DMS79 (cell line): ENCODE measurements at regions not wholly inside any gene's neighbourhood (a gene's known extent, or its start where the extent isn't known, plus 50 kb on each side); places are given as distances from the start of the nearest gene placed in this dataset.
A peak's percentile ranks its signal among the peaks of the same experiment; 100 is the strongest.
"Not testable (repeated sequence)": the region's sequence is repeated elsewhere in the genome, so short reads cannot be mapped to it uniquely, and the experiment has no call there.

ENCODE experiments used
- DNase-seq: peaks from one replicate; lab custom pipeline; 2025; lab: John Stamatoyannopoulos, UW

DNA sequence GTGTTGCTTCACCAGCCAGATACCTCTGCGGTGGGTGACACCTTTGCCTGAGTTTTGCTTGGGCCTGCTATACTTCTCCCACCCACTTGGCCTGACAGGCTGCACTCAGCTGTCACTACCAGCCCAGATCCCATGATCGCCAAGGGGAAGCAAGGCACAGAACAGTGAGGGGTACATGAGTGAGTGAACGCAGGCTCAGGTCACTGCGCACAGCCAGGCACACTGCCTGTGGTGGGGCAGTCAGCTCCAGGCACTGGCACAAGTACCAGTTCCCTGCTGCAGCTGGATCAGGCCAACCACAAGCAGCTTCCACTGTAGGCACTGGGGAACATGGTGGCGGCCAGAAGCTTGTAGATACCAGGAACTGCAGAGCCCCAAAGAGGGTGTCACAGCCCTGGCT, 441.9 kb upstream of the GRM3 start:
- DNase-seq: no peak

- DNase-seq: no peak
These were observed 443.7 kb upstream of the GRM3 start for GRCh38 chr7:86199881-86200614.

DNA sequence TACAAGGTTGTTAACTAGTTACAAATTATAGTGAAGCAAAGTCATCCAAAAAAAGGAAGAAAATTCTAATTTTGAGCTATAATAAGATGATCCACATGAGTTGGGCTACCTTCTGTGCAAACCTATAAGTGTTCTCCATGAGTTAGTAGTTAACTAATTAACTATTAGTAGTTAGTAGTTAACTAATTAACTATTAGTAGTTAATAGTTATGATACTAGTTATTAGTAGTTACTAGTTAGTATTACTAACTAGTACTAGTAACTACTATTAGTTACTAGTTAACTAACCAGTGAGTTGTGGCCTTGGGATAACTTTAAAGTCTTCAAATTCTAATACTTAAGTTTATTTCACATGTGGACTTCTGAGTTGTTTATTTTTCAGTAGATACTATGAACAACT, 453.4 kb upstream of the GRM3 start:
- no peak for DNase-seq

- DNase-seq: no peak
These were observed 462.2 kb upstream of the GRM3 start for GRCh38 chr7:86181474-86181873.

DNA sequence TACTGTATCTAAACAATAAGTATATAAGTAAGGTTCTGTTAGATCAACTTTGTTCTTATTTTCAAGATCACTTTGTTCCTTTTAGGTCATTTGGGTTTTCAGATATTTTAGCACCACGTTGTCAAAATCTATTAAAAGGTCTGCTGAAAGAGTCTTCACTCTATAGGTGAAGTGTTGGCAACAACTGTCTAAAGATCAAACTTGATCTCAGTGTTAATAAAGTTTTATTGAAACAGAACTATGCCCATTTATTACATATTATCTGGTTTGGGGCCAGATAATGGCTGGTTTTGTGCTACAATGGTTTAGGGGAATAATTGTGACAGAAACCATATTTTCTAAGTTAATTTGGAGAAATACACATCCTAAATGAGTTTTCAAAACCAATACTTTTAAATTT, 478.9 kb upstream of the GRM3 start:
- no peak for DNase-seq

- DNase-seq: no peak
These were observed 485.6 kb upstream of the GRM3 start for GRCh38 chr7:86158111-86158510.

GRCh38 chr7:86155623-86156022, 488.1 kb upstream of the GRM3 start:
- DNase-seq: no peak

GRCh38 chr7:86152926-86153325, 490.8 kb upstream of the GRM3 start:
- no peak for DNase-seq

GRCh38 chr7:86149024-86149665, 494.6 kb upstream of the GRM3 start:
- DNase-seq: no peak

DNA sequence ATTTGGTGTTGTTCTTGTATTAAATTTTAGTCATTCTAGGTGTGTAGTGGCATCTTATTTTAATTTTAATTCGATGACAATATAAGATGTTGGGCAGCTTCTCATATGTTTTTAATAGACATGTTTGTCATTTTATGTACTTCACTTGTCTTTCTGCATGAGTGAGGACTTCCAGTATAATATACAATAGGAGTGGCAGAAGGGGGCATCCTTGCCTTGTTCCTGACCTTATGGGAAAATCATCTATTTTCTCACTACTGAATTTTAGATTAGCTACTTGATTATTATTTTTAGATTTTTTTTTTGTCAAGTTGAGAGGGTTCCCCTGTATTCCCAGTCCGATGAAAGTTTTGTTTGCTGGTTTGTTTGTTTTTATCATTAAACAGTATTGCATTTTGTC, 495.2 kb upstream of the GRM3 start:
- DNase-seq: no peak

DNA sequence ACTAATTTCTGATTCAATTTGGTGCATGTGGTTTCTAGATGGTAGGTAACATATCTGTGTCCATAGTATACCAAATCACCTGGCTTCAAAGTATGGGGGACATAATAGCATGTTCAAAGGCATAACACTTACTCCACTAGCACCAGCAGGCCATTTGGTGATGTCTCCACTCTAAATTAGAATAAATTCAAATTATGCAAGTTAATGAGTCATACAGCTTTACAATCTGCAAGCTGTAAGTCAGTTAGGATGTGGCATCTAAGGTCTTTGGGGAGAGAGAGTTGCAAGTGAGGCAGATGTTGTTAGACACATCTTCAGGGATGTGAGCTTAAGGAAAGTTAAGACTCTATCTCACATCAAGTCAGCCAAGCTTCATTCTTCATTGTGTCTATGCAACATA, 506.4 kb upstream of the GRM3 start:
- no peak for DNase-seq

DNA sequence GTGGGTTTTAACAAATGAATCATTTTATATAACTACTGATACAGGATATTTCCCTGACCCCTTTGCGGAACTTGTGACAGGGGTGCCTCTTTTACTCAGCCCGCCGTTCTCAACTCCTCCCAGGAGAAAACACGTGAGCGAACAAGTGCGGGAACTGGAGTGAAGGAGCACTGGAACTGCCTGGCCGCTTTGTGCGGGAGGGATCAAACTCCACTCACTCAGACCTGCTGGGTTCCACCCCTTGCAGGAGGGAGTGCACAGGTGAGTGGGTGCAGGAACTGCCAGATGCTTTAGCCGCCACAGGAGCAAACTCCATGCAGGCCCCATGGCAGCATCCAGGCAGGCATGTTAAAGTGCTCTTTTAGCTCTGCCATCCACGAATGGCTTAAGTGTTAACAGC, 513.4 kb upstream of the GRM3 start:
- no peak for DNase-seq

DNA sequence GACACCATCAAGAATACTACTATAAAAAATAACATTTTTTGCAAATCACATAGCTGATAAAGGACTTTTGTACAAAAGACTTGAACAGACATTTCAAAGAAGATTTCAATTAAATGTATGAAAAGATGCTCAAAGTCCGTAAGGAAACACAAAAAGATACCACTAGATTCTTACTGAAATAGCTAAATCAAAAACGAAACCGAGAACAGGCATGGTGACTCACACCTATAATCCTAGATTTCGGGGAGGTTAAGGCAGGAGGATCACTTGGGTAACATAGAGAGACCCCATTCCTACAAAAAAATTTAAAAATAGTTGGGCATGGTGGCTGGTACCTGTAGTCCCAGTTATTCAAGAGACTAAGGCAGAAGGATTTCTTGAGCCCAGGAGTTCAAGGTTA, 520.2 kb upstream of the GRM3 start:
- no peak for DNase-seq

- DNase-seq: no peak
These were observed 549.5 kb upstream of the GRM3 start for GRCh38 chr7:86094166-86094669.

GRCh38 chr7:86091369-86091768, 552.3 kb upstream of the GRM3 start:
- DNase-seq: no peak

- no peak for DNase-seq
These were observed 554.3 kb upstream of the GRM3 start for GRCh38 chr7:86089455-86089854.

DNA sequence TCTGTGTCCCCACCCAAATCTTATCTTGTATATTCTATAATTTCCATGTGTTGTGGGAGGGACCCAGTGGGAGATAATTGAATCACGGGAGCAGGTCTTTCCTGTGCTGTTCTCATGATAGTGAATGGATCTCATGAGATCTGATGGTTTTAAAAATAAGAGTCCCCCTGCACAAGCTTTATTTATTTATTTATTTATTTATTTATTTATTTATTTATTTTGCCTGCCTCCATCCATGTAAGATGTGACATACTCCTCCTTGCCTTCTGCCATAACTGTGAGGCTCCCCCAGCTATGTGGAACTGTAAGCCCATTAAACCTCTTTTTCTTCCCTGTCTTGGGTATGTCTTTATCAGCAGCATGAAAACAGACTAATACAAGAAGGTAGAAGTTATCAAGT, 579.1 kb upstream of the GRM3 start:
- not testable (repeated sequence) for DNase-seq

- no peak for DNase-seq
These were observed 585.1 kb upstream of the GRM3 start for GRCh38 chr7:86058649-86059048.

DNA sequence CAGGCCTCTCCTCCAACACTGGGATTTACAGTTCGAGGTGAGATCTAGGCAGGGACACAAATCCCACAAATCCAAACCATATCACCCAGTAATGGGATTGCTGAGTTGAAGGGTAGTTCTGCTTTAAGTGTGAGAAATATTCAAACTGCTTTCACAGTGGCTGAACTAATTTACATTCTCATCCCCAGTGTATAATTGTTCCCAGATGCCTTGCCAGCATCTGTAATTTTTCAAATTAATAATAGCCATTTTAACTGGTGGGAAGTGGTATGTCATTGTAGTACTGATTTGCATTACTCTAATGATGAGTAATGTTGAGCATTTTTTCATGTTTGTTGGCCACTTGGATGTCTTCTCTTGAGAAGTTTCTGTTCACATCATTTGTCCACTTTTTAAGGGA, 592.8 kb upstream of the GRM3 start:
- no peak for DNase-seq

GRCh38 chr7:86049910-86050309, 593.8 kb upstream of the GRM3 start:
- no peak for DNase-seq

DNA sequence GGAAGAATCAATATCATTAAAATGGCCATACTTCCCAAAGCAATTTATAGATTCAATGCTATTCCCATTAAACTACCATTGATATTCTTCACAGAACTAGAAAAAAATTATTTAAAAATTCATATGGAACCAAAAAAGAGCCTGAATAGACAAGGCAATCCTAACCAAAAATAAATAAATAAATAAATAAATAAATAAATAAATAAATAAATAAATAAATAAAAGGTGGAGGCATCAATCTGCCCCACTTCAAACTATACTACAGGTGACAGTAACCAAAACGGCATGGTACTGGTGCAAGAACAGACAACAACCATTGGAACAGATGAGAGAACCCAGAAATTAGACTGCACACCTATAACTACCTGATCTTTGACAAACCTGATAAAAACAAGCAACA, 598.5 kb upstream of the GRM3 start:
- DNase-seq: not testable (repeated sequence)

DNA sequence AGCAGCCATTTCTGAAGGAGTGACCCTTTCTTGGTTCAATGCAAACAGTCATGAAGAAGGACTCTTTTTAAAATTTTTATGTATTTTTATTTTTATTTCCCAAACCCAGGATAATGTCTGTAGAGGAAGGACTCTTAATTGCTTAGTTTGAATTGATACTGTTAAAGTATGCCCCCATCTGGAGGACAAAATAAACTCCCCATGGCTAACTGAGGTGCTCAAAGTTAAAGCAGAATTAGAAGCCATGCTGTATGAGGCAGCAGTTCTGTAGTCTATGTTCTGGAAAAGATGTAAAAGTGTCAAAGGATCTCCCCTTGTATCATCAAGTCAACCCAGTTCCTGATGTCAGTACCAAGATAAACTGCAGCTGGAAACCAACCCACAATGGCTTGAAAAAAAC, 617.9 kb upstream of the GRM3 start:
- DNase-seq: no peak

- peak; percentile 20 for DNase-seq
These were observed 630.0 kb upstream of the GRM3 start for GRCh38 chr7:86013662-86014061.

- DNase-seq: no peak
These were observed 630.7 kb upstream of the GRM3 start for GRCh38 chr7:86012971-86013370.
